Renal pelvis (tissue), 1 donor: ENCODE measurements at regions not wholly inside any gene's neighbourhood (a gene's known extent, or its start where the extent isn't known, plus 50 kb on each side); places are given as distances from the start of the nearest gene placed in this dataset.
A peak's percentile ranks its signal among the peaks of the same experiment; 100 is the strongest.
"Not testable (repeated sequence)": the region's sequence is repeated elsewhere in the genome, so short reads cannot be mapped to it uniquely, and the experiment has no call there.

ENCODE experiments used
- DNase-seq: peaks from one replicate; pipeline ENCODE4 v3.0.0-alpha.2; 2013

GRCh38 chr22:25488244-25489020 lies 76.0 kb upstream of the GRK3 start:
- peak; percentile 55 for DNase-seq

- DNase-seq = no peak
Observed at GRCh38 chr22:25489947-25490346, 74.5 kb upstream of the GRK3 start.

- DNase-seq = no peak
Observed at GRCh38 chr22:25490896-25491295, 73.6 kb upstream of the GRK3 start.

- no peak for DNase-seq
Observed at GRCh38 chr22:25492162-25492561, 72.3 kb upstream of the GRK3 start.

GRCh38 chr22:25492841-25493734 lies 71.4 kb upstream of the GRK3 start:
- DNase-seq = peak; percentile 41

- no peak for DNase-seq
Observed at GRCh38 chr22:25493794-25494193, 70.7 kb upstream of the GRK3 start.

GRCh38 chr22:25494774-25495173 lies 69.7 kb upstream of the GRK3 start:
- no peak for DNase-seq

GRCh38 chr22:25495285-25495684 lies 69.2 kb upstream of the GRK3 start:
- DNase-seq = no peak

GRCh38 chr22:25496396-25497064 lies 67.9 kb upstream of the GRK3 start:
- DNase-seq = no peak

- no peak for DNase-seq
Observed at GRCh38 chr22:25497181-25497641, 67.3 kb upstream of the GRK3 start.

GRCh38 chr22:25497716-25498115 lies 66.8 kb upstream of the GRK3 start:
- DNase-seq = no peak

- not testable (repeated sequence) for DNase-seq
Observed at GRCh38 chr22:25500671-25501070, 63.8 kb upstream of the GRK3 start.

- DNase-seq = not testable (repeated sequence)
Observed at GRCh38 chr22:25504017-25504416, 60.5 kb upstream of the GRK3 start.

- DNase-seq = no peak
Observed at GRCh38 chr22:25508161-25508560, 56.3 kb upstream of the GRK3 start.

GRCh38 chr22:25508761-25509321 lies 55.6 kb upstream of the GRK3 start:
- no peak for DNase-seq

- no peak for DNase-seq
Observed at GRCh38 chr22:25509374-25509791, 55.1 kb upstream of the GRK3 start.

- DNase-seq = no peak
Observed at GRCh38 chr22:25510876-25511275, 53.6 kb upstream of the GRK3 start.

- DNase-seq = no peak
Observed at GRCh38 chr22:25511725-25512124, 52.8 kb upstream of the GRK3 start.

GRCh38 chr22:25514436-25515180 lies 49.9 kb upstream of the GRK3 start:
- DNase-seq = no peak
